ENCODE measurements at regions not wholly inside any gene's neighbourhood (a gene's known extent, or its start where the extent isn't known, plus 50 kb on each side); places are given as distances from the start of the nearest gene placed in this dataset.

- TF ChIP-seq, protein P1, sequence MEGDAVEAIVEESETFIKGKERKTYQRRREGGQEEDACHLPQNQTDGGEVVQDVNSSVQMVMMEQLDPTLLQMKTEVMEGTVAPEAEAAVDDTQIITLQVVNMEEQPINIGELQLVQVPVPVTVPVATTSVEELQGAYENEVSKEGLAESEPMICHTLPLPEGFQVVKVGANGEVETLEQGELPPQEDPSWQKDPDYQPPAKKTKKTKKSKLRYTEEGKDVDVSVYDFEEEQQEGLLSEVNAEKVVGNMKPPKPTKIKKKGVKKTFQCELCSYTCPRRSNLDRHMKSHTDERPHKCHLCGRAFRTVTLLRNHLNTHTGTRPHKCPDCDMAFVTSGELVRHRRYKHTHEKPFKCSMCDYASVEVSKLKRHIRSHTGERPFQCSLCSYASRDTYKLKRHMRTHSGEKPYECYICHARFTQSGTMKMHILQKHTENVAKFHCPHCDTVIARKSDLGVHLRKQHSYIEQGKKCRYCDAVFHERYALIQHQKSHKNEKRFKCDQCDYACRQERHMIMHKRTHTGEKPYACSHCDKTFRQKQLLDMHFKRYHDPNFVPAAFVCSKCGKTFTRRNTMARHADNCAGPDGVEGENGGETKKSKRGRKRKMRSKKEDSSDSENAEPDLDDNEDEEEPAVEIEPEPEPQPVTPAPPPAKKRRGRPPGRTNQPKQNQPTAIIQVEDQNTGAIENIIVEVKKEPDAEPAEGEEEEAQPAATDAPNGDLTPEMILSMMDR (IDR thresholded peaks at IDR 0.05): no peak
- TF ChIP-seq POLR2AphosphoS5 (IDR thresholded peaks at IDR 0.05) (no peak), POLR2A (IDR thresholded peaks at IDR 0.05) (no peak)
Observed at GRCh38 chr11:104763930-104764709, 134.1 kb downstream of the CASP12 start.
